OCI-LY3 (cell line): ENCODE measurements at regions not wholly inside any gene's neighbourhood (a gene's known extent, or its start where the extent isn't known, plus 50 kb on each side); places are given as distances from the start of the nearest gene placed in this dataset.

Experiments
- H2AFZ ChIP-seq: fragments of 200-600, 300-600 bp; shearing (Covaris generic); 2 replicates; pipeline ENCODE4 v1.6.0; 2014; ENCODE audit warnings: antibody characterized with exemption, low read depth, low read length
- H3K27ac ChIP-seq: fragments of 200-600, 300-600 bp; sonication (generic); 2 replicates; pipeline ENCODE4 v1.5.1; 2014; ENCODE audit warnings: mild to moderate bottlenecking, low read length, moderate library complexity, mixed read lengths
- H3K27me3 ChIP-seq: fragments of 200-600, 300-600 bp; sonication (generic); 2 replicates; pipeline ENCODE4 v1.6.1; 2014; ENCODE audit warnings: low read depth, low read length, mixed read lengths
- H3K36me3 ChIP-seq: fragments of 200-600, 300-600 bp; sonication (generic); replicated peaks from 2 replicates; pipeline ENCODE3; 2014; ENCODE audit warnings: low read depth, low read length, mixed read lengths
- H3K4me1 ChIP-seq: fragments of 300-600, 200-600 bp; sonication (generic); 2 replicates; pipeline ENCODE4 v1.6.1; 2014; ENCODE audit warnings: low read length, mixed read lengths
- H3K4me2 ChIP-seq: fragments of 200-600, 300-600 bp; sonication (generic); 2 replicates; pipeline ENCODE4 v1.6.1; 2014; ENCODE audit warnings: low read length, mixed read lengths
- H3K4me3 ChIP-seq: fragments of 300-600, 200-600 bp; sonication (generic); 2 replicates; pipeline ENCODE4 v1.5.1; 2014; ENCODE audit warnings: antibody characterized with exemption, mild to moderate bottlenecking, low read length, moderate library complexity
- H3K79me2 ChIP-seq: fragments of 300-600, 200-600 bp; shearing (Covaris generic); 2 replicates; pipeline ENCODE4 v1.6.1; 2014; ENCODE audit warnings: mild to moderate bottlenecking, low read length, mixed read lengths
- H3K9ac ChIP-seq: fragments of 300-600, 200-600 bp; shearing (Covaris generic); 2 replicates; pipeline ENCODE4 v1.6.0; 2014; ENCODE audit warnings: mild to moderate bottlenecking, low read length, moderate library complexity
- H3K9me3 ChIP-seq: fragments of 200-600, 300-600 bp; shearing (Covaris generic); 2 replicates; pipeline ENCODE4 v1.6.1; 2014; ENCODE audit warnings: low read length, mixed read lengths; ENCODE audit not compliant: insufficient read depth
- H4K20me1 ChIP-seq: fragments of 200-600, 300-600 bp; sonication (generic); 2 replicates; pipeline ENCODE4 v1.6.1; 2016; ENCODE audit warnings: low read length, mixed read lengths; ENCODE audit not compliant: insufficient read depth
- CTCF ChIP-seq: fragments of 200-600, 300-600 bp; sonication (generic); IDR thresholded peaks from 2 replicates; pipeline ENCODE4 v1.5.1; 2014; ENCODE audit warnings: antibody characterized with exemption, low read length, low read depth
- EZH2phosphoT487 ChIP-seq: fragments of 200-600 bp; shearing (Covaris generic); IDR thresholded peaks from 2 replicates; pipeline ENCODE4 v1.6.1; 2018; ENCODE audit warnings: antibody characterized with exemption, mixed run types, low read depth

GRCh38 chr4:57612279-57612678 lies 502.1 kb upstream of the IGFBP7 start:
- Histone ChIP-seq H4K20me1 (no peaks in the 10 kb centered on the region), H3K4me3 (no peak overlapping the region), H3K36me3 (no peaks in the 10 kb centered on the region), H3K4me2 (no peak overlapping the region), H3K4me1 (no peaks in the 10 kb centered on the region), H2AFZ (no peak overlapping the region; the same call in 1 of the 2 replicates), H3K79me2 (no peaks in the 10 kb centered on the region), H3K9me3 (no peaks in the 10 kb centered on the region), H3K27ac (no peak overlapping the region), H3K9ac (no peak overlapping the region), H3K27me3 (no peaks in the 10 kb centered on the region)
- TF ChIP-seq CTCF: peak; percentile 12; the same call in 1 of the 2 replicates
- no peak for TF ChIP-seq EZH2phosphoT487

- no peak overlapping the region for H3K27ac ChIP-seq
Observed at GRCh38 chr4:57607566-57608180, 497.5 kb upstream of the IGFBP7 start.

DNA sequence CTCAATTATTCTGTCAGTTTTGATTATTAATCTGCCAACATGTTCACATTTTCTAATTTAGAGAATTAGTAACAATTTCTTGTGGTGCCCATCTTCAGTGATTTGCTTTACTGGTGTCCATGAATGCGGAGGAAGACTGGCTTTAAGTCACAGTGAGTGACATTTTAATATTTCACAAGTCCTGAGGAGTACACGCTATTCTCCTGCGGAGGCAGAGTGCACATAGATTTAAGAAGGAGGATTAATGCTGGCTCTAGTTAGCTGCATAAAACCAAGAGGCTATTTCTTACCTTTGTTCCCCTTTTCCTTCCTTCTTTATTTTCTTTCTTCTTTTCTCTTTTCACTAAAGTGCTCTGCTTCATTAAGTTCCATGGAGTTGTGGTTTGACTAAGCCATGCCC lies 495.2 kb upstream of the IGFBP7 start:
- H3K79me2 ChIP-seq: no peaks in the 10 kb centered on the region
- H3K9me3 ChIP-seq: no peaks in the 10 kb centered on the region
- H3K4me1 ChIP-seq: no peaks in the 10 kb centered on the region
- no peak overlapping the region for H2AFZ ChIP-seq
- no peak overlapping the region for H3K4me3 ChIP-seq
- H3K36me3 ChIP-seq: no peaks in the 10 kb centered on the region
- no peak overlapping the region for H3K9ac ChIP-seq
- TF ChIP-seq CTCF (no peak), EZH2phosphoT487 (no peak)
- no peaks in the 10 kb centered on the region for H4K20me1 ChIP-seq
- no peaks in the 10 kb centered on the region for H3K27me3 ChIP-seq
- no peak overlapping the region for H3K27ac ChIP-seq
- no peak overlapping the region for H3K4me2 ChIP-seq

More at GRCh38 chr4:57607566-57608180, 497.5 kb upstream of the IGFBP7 start:
- H2AFZ ChIP-seq: no peak overlapping the region
- no peaks in the 10 kb centered on the region for H3K79me2 ChIP-seq
- no peak overlapping the region for H3K9ac ChIP-seq
- no peaks in the 10 kb centered on the region for H3K36me3 ChIP-seq
- no peak overlapping the region for H3K4me2 ChIP-seq
- no peak overlapping the region for H3K4me3 ChIP-seq
- H3K9me3 ChIP-seq: no peaks in the 10 kb centered on the region
- no peaks in the 10 kb centered on the region for H3K27me3 ChIP-seq
- no peaks in the 10 kb centered on the region for H3K4me1 ChIP-seq
- no peak for TF ChIP-seq CTCF
- no peak for TF ChIP-seq EZH2phosphoT487
- H4K20me1 ChIP-seq: no peaks in the 10 kb centered on the region

DNA sequence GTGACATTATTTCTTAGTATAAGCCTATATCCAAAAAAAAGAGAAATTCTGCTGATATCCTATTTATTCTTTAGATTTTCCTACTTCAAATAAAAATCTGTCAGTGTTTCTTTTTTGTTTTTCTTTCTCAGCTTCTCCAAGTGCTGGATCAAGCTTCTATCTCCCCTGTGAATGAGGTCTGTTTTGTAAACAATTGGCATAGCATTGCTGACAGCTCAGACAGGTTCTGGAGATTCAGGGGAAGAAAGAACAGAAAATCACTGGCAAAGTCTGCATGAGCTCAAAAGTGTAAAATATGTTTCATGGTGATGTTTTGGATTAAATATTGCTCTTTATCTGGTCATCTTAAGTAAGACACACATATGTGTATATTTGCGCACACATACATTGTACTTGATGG lies 492.0 kb upstream of the IGFBP7 start:
- Histone ChIP-seq H4K20me1 (no peaks in the 10 kb centered on the region), H3K27me3 (no peaks in the 10 kb centered on the region), H3K79me2 (no peaks in the 10 kb centered on the region), H3K4me1 (no peaks in the 10 kb centered on the region), H2AFZ (no peak overlapping the region), H3K4me2 (no peak overlapping the region), H3K4me3 (no peak overlapping the region), H3K9me3 (no peaks in the 10 kb centered on the region), H3K27ac (no peak overlapping the region), H3K9ac (no peak overlapping the region), H3K36me3 (no peaks in the 10 kb centered on the region)
- TF ChIP-seq EZH2phosphoT487 (no peak), CTCF (no peak)
